PC-9 (cell line): ENCODE measurements at regions not wholly inside any gene's neighbourhood (a gene's known extent, or its start where the extent isn't known, plus 50 kb on each side); places are given as distances from the start of the nearest gene placed in this dataset.

ENCODE experiments used
- BruUV-seq: library from RNA; stranded (reverse); fragments of 400-500 nt; replicated peaks from 2 replicates; lab custom pipeline; 2021; lab: Mats Ljungman, UMichigan
- CTCF ChIA-PET: fragments of 300-600 bp; sonication (Branson Sonifier 250); formaldehyde crosslinking; loops from one replicate; lab custom pipeline; 2022; ENCODE audit warnings: antibody characterized with exemption; lab: Charles Lee
- POLR2A ChIA-PET: fragments of 300-600 bp; sonication (Branson Sonifier 250); formaldehyde crosslinking; loops from one replicate; lab custom pipeline; 2022; ENCODE audit warnings: antibody characterized with exemption; ENCODE audit not compliant: unreplicated experiment; lab: Charles Lee
- DNase-seq, 2 experiments: peaks; one replicate each; pipeline versions ENCODE4 v3.0.0 to v3.0.0-alpha.2; 2015 to 2022; ENCODE audit warnings: mixed read lengths in 1 of 2
- H2AFZ ChIP-seq: fragments of 200-600 bp; sonication (generic); 2 replicates; pipeline ENCODE4 v1.8.1; 2017; ENCODE audit warnings: antibody characterized with exemption
- H3F3A ChIP-seq: fragments of 200-600 bp; sonication (generic); 2 replicates; pipeline ENCODE4 v1.8.1; 2017; ENCODE audit warnings: antibody characterized with exemption, mild to moderate bottlenecking, low read depth; ENCODE audit not compliant: insufficient read depth
- H3K27ac ChIP-seq: fragments of 200-600 bp; sonication (generic); 2 replicates; pipeline ENCODE4 v1.6.1; 2016; ENCODE audit warnings: mixed run types
- H3K27me3 ChIP-seq: fragments of 200-600 bp; sonication (generic); 2 replicates; pipeline ENCODE4 v1.6.1; 2016; ENCODE audit warnings: low read depth, mixed run types; ENCODE audit not compliant: insufficient read depth
- H3K36me3 ChIP-seq: fragments of 200-600 bp; sonication (generic); 2 replicates; pipeline ENCODE4 v1.6.1; 2016; ENCODE audit warnings: low read depth, mixed run types
- H3K4me1 ChIP-seq: fragments of 200-600 bp; sonication (generic); replicated peaks from 2 replicates; pipeline ENCODE4 v1.6.1; 2016; ENCODE audit warnings: mixed run types; ENCODE audit not compliant: insufficient read depth
- H3K4me2 ChIP-seq: fragments of 200-600 bp; sonication (generic); 2 replicates; pipeline ENCODE4 v1.6.1; 2017; ENCODE audit warnings: mixed run types
- H3K4me3 ChIP-seq: fragments of 200-600 bp; sonication (generic); 2 replicates; pipeline ENCODE4 v1.6.1; 2016; ENCODE audit warnings: mixed run types
- H3K79me2 ChIP-seq: fragments of 200-600 bp; sonication (generic); 2 replicates; pipeline ENCODE4 v1.6.1; 2017; ENCODE audit warnings: low read depth, mixed run types
- H3K9me2 ChIP-seq: fragments of 200-600 bp; sonication (generic); 2 replicates; pipeline ENCODE4 v1.8.1; 2017; ENCODE audit warnings: mild to moderate bottlenecking; ENCODE audit not compliant: insufficient read depth
- H3K9me3 ChIP-seq: fragments of 200-600 bp; sonication (generic); 2 replicates; pipeline ENCODE4 v1.8.1; 2016; ENCODE audit warnings: low read depth; ENCODE audit not compliant: insufficient read depth
- H4K20me1 ChIP-seq: fragments of 200-600 bp; sonication (generic); 2 replicates; pipeline ENCODE4 v1.8.1; 2017; ENCODE audit not compliant: insufficient read depth
- CTCF ChIP-seq: fragments of 200-600 bp; sonication (generic); conservative IDR thresholded peaks from 2 replicates; pipeline ENCODE4 v1.6.1; 2017; ENCODE audit warnings: mixed run types, antibody characterized with exemption, mild to moderate bottlenecking, moderate library complexity
- EZH2 ChIP-seq: fragments of 200-600 bp; sonication (generic); IDR thresholded peaks from 2 replicates; pipeline ENCODE4 v1.8.0; 2017; ENCODE audit warnings: antibody characterized with exemption, low read depth
- intact Hi-C: fragments of 100-400 bp; cut with micrococcal nuclease; formaldehyde crosslinking; loops from one replicate; pipeline ENCODE4 v1.10.0; 2022; ENCODE audit not compliant: unreplicated experiment

DNA sequence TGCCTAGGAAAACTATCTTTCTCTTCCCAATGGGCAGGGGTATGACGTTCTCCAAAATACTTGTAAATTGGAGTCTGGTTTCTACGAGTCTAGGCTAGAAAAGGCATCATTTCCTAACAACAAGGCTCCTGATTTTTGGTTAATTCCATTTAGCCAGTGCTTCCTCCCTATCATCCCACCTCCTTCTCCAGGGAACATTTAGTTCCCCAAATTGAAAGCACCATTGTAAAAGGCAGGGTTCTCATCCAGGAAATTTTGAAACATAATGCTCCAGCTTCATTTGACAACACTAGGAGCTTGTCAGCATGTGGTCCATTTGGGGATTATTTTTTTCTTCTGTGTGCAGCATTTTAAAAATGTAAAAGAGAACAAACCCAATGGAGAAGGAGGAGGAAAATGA lies 256.5 kb upstream of the GRIA1 start:
- no peaks in the 10 kb centered on the region for H4K20me1 ChIP-seq
- no peak overlapping the region for H3K4me3 ChIP-seq
- intact Hi-C loops, result no loop called here
- DNase-seq, result no peak
- H3K27me3 ChIP-seq, result no peaks in the 10 kb centered on the region
- H3K9me2 ChIP-seq, result no peaks in the 10 kb centered on the region
- no peaks in the 10 kb centered on the region for H3K4me1 ChIP-seq
- H3K79me2 ChIP-seq, result no peaks in the 10 kb centered on the region
- BruUV-seq, result no TSS peak
- CTCF ChIA-PET, result no interaction called here
- POLR2A ChIA-PET, result no interaction called here
- H2AFZ ChIP-seq, result no peak overlapping the region
- H3F3A ChIP-seq, result no peaks in the 10 kb centered on the region
- H3K36me3 ChIP-seq, result no peaks in the 10 kb centered on the region
- no peak overlapping the region for H3K27ac ChIP-seq
- TF ChIP-seq CTCF (no peak), EZH2 (no peak)
- H3K4me2 ChIP-seq, result no peak overlapping the region
- H3K9me3 ChIP-seq, result no peaks in the 10 kb centered on the region; the same call in 1 of the 2 replicates

- Histone ChIP-seq H3F3A (no peaks in the 10 kb centered on the region), H3K36me3 (no peaks in the 10 kb centered on the region), H3K9me2 (no peaks in the 10 kb centered on the region), H2AFZ (no peak overlapping the region), H3K27me3 (no peaks in the 10 kb centered on the region), H4K20me1 (no peaks in the 10 kb centered on the region), H3K27ac (no peak overlapping the region), H3K4me1 (no peaks in the 10 kb centered on the region), H3K9me3 (no peaks in the 10 kb centered on the region; the same call in 1 of the 2 replicates), H3K4me2 (no peak overlapping the region), H3K4me3 (no peak overlapping the region), H3K79me2 (no peaks in the 10 kb centered on the region)
- ChIA-PET POLR2A (no interaction called here), CTCF (no interaction called here)
- intact Hi-C loops, result no loop called here
- no TSS peak for BruUV-seq
- no peak for DNase-seq
- TF ChIP-seq CTCF (no peak), EZH2 (no peak)
Observed at GRCh38 chr5:153236319-153236718, 254.2 kb upstream of the GRIA1 start.

- POLR2A ChIA-PET, result no interaction called here
- H3K4me3 ChIP-seq, result no peak overlapping the region
- no peaks in the 10 kb centered on the region for H3K27me3 ChIP-seq
- H3K4me1 ChIP-seq, result no peaks in the 10 kb centered on the region
- no peak overlapping the region for H3K4me2 ChIP-seq
- H3K79me2 ChIP-seq, result no peaks in the 10 kb centered on the region
- H4K20me1 ChIP-seq, result no peaks in the 10 kb centered on the region
- BruUV-seq, result no TSS peak
- no peaks in the 10 kb centered on the region for H3K36me3 ChIP-seq
- no peak overlapping the region for H2AFZ ChIP-seq
- H3K9me3 ChIP-seq, result no peaks in the 10 kb centered on the region
- H3K27ac ChIP-seq, result no peak overlapping the region
- TF ChIP-seq CTCF, result no peak
- CTCF ChIA-PET, result no interaction called here
- intact Hi-C loops, result no loop called here
- no peaks in the 10 kb centered on the region for H3F3A ChIP-seq
- H3K9me2 ChIP-seq, result no peaks in the 10 kb centered on the region
- DNase-seq, result no peak
Observed at GRCh38 chr5:153237671-153238332, 252.7 kb upstream of the GRIA1 start.
